ENCODE measurements at regions not wholly inside any gene's neighbourhood (a gene's known extent, or its start where the extent isn't known, plus 50 kb on each side); places are given as distances from the start of the nearest gene placed in this dataset.

GRCh38 chr4:34469516-34469915 lies 1774.8 kb downstream of the ARAP2 start:
- no peak for TF ChIP-seq CTCF (conservative IDR thresholded peaks at IDR 0.05; ENCODE audit: low read length)
- TF ChIP-seq EZH2phosphoT487 (IDR thresholded peaks at IDR 0.05; ENCODE audit: borderline replicate concordance) = no peak

Data from Loucy (cell line).